ENCODE measurements at regions not wholly inside any gene's neighbourhood (a gene's known extent, or its start where the extent isn't known, plus 50 kb on each side); places are given as distances from the start of the nearest gene placed in this dataset.
A peak's percentile ranks its signal among the peaks of the same experiment; 100 is the strongest.
"Not testable (repeated sequence)": the region's sequence is repeated elsewhere in the genome, so short reads cannot be mapped to it uniquely, and the experiment has no call there.

- TF ChIP-seq CTCF (IDR thresholded peaks at IDR 0.05) (no peak), POLR2AphosphoS5 (IDR thresholded peaks at IDR 0.05) (no peak), POLR2A (IDR thresholded peaks at IDR 0.05) (no peak), EP300 (IDR thresholded peaks at IDR 0.05) (no peak)
- Histone ChIP-seq H3K9me3 (no peaks in the 10 kb centered on the region), H3K4me1 (no peaks in the 10 kb centered on the region), H3K4me3 (no peak overlapping the region), H3K36me3 (no peaks in the 10 kb centered on the region), H3K27ac (no peak overlapping the region), H3K27me3 (no peaks in the 10 kb centered on the region)
- WGBS, 2 donors (ENCODE audit: low coverage in 1 of 2): 76 to 86% methylated on average over 4 of the region's 4 CpGs
- ATAC-seq: no peak
Observed at GRCh38 chr10:26374426-26374825, 63.7 kb upstream of the APBB1IP start.

GRCh38 chr10:26377224-26377810 is 60.8 kb upstream of the APBB1IP start:
- not testable (repeated sequence) for H3K27ac ChIP-seq, H3K9me3 ChIP-seq, H3K4me3 ChIP-seq, H3K4me1 ChIP-seq, H3K27me3 ChIP-seq, ATAC-seq, H3K36me3 ChIP-seq
- WGBS, 2 donors (ENCODE audit: low coverage in 1 of 2): 19 to 45% methylated on average over 6 to 7 of the region's 9 CpGs

- H3K9me3 ChIP-seq: no peaks in the 10 kb centered on the region
- no peaks in the 10 kb centered on the region for H3K4me1 ChIP-seq
- no peaks in the 10 kb centered on the region for H3K27me3 ChIP-seq
- 44 to 59% methylated on average over 4 to 5 of the region's 5 CpGs for WGBS, 2 donors (ENCODE audit: low coverage in 1 of 2)
- no peak overlapping the region for H3K27ac ChIP-seq
- no peaks in the 10 kb centered on the region for H3K36me3 ChIP-seq
- peak; percentile 22 for ATAC-seq
- no peak overlapping the region for H3K4me3 ChIP-seq
- TF ChIP-seq CTCF (IDR thresholded peaks at IDR 0.05) (no peak), POLR2AphosphoS5 (IDR thresholded peaks at IDR 0.05) (no peak), POLR2A (IDR thresholded peaks at IDR 0.05) (no peak), EP300 (IDR thresholded peaks at IDR 0.05) (no peak)
Observed at GRCh38 chr10:26378861-26379294, 59.3 kb upstream of the APBB1IP start.

GRCh38 chr10:26380815-26381214 is 57.3 kb upstream of the APBB1IP start:
- ATAC-seq: no peak
- no peak overlapping the region for H3K4me3 ChIP-seq
- no peaks in the 10 kb centered on the region for H3K27me3 ChIP-seq
- no peak for TF ChIP-seq EP300 (IDR thresholded peaks at IDR 0.05)
- no peak for TF ChIP-seq POLR2AphosphoS5 (IDR thresholded peaks at IDR 0.05)
- no peak for TF ChIP-seq POLR2A (IDR thresholded peaks at IDR 0.05)
- TF ChIP-seq CTCF (IDR thresholded peaks at IDR 0.05): no peak
- no peaks in the 10 kb centered on the region for H3K4me1 ChIP-seq
- WGBS, 2 donors (ENCODE audit: low coverage in 1 of 2): 55 to 63% methylated on average over 4 to 5 of the region's 5 CpGs
- H3K9me3 ChIP-seq: no peaks in the 10 kb centered on the region
- no peak overlapping the region for H3K27ac ChIP-seq
- no peaks in the 10 kb centered on the region for H3K36me3 ChIP-seq

- H3K4me3 ChIP-seq: no peak overlapping the region
- H3K9me3 ChIP-seq: no peaks in the 10 kb centered on the region
- 57 to 71% methylated on average over 1 of the region's 1 CpG for WGBS, 2 donors (ENCODE audit: low coverage in 1 of 2)
- H3K4me1 ChIP-seq: no peaks in the 10 kb centered on the region
- no peak overlapping the region for H3K27ac ChIP-seq
- H3K27me3 ChIP-seq: no peaks in the 10 kb centered on the region
- no peaks in the 10 kb centered on the region for H3K36me3 ChIP-seq
- ATAC-seq: no peak
- TF ChIP-seq CTCF (IDR thresholded peaks at IDR 0.05) (no peak), POLR2A (IDR thresholded peaks at IDR 0.05) (no peak), POLR2AphosphoS5 (IDR thresholded peaks at IDR 0.05) (no peak), EP300 (IDR thresholded peaks at IDR 0.05) (no peak)
Observed at GRCh38 chr10:26381986-26382385, 56.2 kb upstream of the APBB1IP start.

Measured in gastroesophageal sphincter (tissue), 4 donors.